Fibroblast of lung (primary cell): ENCODE measurements at regions not wholly inside any gene's neighbourhood (a gene's known extent, or its start where the extent isn't known, plus 50 kb on each side); places are given as distances from the start of the nearest gene placed in this dataset.

Experiments used
- DNase-seq, 2 donors: peaks; one replicate each; pipeline versions ENCODE4 v3.0.0 to v3.0.0-alpha.2; 2010; ENCODE audit warnings: low read depth in 2 of 2
- H2AFZ ChIP-seq: 2 replicates; pipeline ENCODE4 v1.5.1; 2012; ENCODE audit warnings: low read length, control low read depth, inconsistent platforms
- H3K27ac ChIP-seq: 2 replicates; pipeline ENCODE4 v1.5.1; 2011; ENCODE audit warnings: low read length, control low read depth; ENCODE audit not compliant: insufficient read depth
- H3K27me3 ChIP-seq: 2 replicates; pipeline ENCODE4 v1.5.1; 2011; ENCODE audit warnings: mild to moderate bottlenecking, low read length; ENCODE audit not compliant: control insufficient read depth, insufficient read depth
- H3K36me3 ChIP-seq: 2 replicates; pipeline ENCODE4 v1.5.1; 2011; ENCODE audit warnings: low read length; ENCODE audit not compliant: control insufficient read depth, insufficient read depth
- H3K4me1 ChIP-seq: 2 replicates; pipeline ENCODE4 v1.5.1; 2011; ENCODE audit warnings: low read length; ENCODE audit not compliant: control insufficient read depth, insufficient read depth; ENCODE audit errors: extremely low read depth
- H3K4me2 ChIP-seq: 2 replicates; pipeline ENCODE4 v1.5.1; 2011; ENCODE audit warnings: low read length, control low read depth; ENCODE audit not compliant: insufficient read depth; ENCODE audit errors: extremely low read depth
- H3K4me3 ChIP-seq, 4 experiments: fragments of 200-600 bp in 1 of 4; sonication (generic) in 1 of 4; replicated peaks in 1 of 4; 2 replicates each; pipeline ENCODE4 v1.5.1; 2011 to 2016; ENCODE audit warnings: low read length in 4 of 4, low read depth in 3 of 4, mild to moderate bottlenecking in 3 of 4, control low read depth in 2 of 4, inconsistent platforms in 1 of 4, mixed read lengths in 1 of 4; ENCODE audit not compliant: insufficient read depth in 1 of 4; ENCODE audit errors: control extremely low read depth in 1 of 4
- H3K79me2 ChIP-seq: 2 replicates; pipeline ENCODE4 v1.5.1; 2012; ENCODE audit warnings: mild to moderate bottlenecking, low read length, inconsistent platforms; ENCODE audit not compliant: control insufficient read depth, insufficient read depth
- H3K9ac ChIP-seq: 2 replicates; pipeline ENCODE4 v1.5.1; 2011; ENCODE audit warnings: mild to moderate bottlenecking, low read length, control low read depth; ENCODE audit not compliant: insufficient read depth
- H3K9me3 ChIP-seq: 2 replicates; pipeline ENCODE4 v1.5.1; 2012; ENCODE audit warnings: low read depth, low read length; ENCODE audit not compliant: control insufficient read depth, insufficient read depth
- H4K20me1 ChIP-seq: 2 replicates; pipeline ENCODE4 v1.5.1; 2011; ENCODE audit warnings: low read length; ENCODE audit not compliant: control insufficient read depth, insufficient read depth; ENCODE audit errors: extremely low read depth
- EZH2 ChIP-seq: IDR thresholded peaks from 2 replicates; pipeline ENCODE4 v1.5.1; 2012; ENCODE audit warnings: low read length, control low read depth, mild to moderate bottlenecking; ENCODE audit errors: missing control alignments
- TF ChIP-seq, protein P1 (sequence below), 2 donors: IDR thresholded peaks in 1 of 2; conservative IDR thresholded peaks in 1 of 2; 1 replicate in 1 of 2; 2 replicates in 1 of 2; pipeline ENCODE4 v1.5.1; 2011 to 2012; ENCODE audit warnings: low read length in 2 of 2, control low read depth in 1 of 2, inconsistent platforms in 1 of 2, low read depth in 1 of 2, mild to moderate bottlenecking in 1 of 2

DNA sequence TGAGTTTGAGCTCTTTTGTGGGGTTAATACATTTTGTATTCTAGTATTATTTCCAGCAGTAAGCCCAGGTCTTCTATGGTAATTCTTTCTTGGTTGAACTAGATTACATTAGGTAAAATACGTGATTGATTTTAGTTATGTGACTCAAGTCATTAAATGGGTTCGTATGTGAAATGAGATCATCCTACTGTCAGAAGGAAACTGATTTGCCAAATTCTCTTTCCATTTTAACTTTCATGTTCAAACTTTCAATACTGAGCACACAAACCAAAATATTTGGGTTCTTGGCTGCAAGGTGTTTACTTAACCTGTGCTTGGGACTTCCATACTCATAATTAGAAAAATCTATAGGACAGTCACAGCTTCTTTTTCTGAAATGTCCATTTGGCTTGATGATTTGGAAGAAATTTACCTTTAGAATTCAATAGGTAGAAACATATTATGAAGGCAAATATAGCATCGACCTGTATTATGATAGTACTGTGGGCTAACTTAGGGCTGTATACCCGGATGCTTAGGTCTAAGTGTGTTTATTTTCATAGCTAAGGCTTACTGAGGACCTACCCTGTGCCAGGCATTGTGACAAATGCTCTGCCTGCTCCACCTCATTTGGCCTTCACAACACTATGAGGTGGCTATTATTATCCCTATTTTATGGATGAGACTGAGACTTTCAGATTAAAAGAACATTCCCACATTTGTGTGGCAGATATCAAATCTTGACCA is 631.8 kb upstream of the GRM7 start:
- Histone ChIP-seq H3K4me1 (no peaks in the 10 kb centered on the region), H3K79me2 (no peaks in the 10 kb centered on the region), H3K27ac (no peak overlapping the region), H3K4me2 (no peak overlapping the region), H4K20me1 (no peaks in the 10 kb centered on the region), H3K9ac (no peak overlapping the region), H3K4me3 (no peak overlapping the region), H2AFZ (no peak overlapping the region), H3K27me3 (no peaks in the 10 kb centered on the region), H3K36me3 (no peaks in the 10 kb centered on the region), H3K9me3 (no peaks in the 10 kb centered on the region)
- DNase-seq, result no peak
- TF ChIP-seq, protein P1, sequence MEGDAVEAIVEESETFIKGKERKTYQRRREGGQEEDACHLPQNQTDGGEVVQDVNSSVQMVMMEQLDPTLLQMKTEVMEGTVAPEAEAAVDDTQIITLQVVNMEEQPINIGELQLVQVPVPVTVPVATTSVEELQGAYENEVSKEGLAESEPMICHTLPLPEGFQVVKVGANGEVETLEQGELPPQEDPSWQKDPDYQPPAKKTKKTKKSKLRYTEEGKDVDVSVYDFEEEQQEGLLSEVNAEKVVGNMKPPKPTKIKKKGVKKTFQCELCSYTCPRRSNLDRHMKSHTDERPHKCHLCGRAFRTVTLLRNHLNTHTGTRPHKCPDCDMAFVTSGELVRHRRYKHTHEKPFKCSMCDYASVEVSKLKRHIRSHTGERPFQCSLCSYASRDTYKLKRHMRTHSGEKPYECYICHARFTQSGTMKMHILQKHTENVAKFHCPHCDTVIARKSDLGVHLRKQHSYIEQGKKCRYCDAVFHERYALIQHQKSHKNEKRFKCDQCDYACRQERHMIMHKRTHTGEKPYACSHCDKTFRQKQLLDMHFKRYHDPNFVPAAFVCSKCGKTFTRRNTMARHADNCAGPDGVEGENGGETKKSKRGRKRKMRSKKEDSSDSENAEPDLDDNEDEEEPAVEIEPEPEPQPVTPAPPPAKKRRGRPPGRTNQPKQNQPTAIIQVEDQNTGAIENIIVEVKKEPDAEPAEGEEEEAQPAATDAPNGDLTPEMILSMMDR (conservative IDR thresholded peaks at IDR 0.05 in 1 of 2, IDR thresholded peaks at IDR 0.05 in 1 of 2; ENCODE audit: low read depth in 1 of 2, low read length in 2 of 2), result no peak
- no peak for TF ChIP-seq EZH2

DNA sequence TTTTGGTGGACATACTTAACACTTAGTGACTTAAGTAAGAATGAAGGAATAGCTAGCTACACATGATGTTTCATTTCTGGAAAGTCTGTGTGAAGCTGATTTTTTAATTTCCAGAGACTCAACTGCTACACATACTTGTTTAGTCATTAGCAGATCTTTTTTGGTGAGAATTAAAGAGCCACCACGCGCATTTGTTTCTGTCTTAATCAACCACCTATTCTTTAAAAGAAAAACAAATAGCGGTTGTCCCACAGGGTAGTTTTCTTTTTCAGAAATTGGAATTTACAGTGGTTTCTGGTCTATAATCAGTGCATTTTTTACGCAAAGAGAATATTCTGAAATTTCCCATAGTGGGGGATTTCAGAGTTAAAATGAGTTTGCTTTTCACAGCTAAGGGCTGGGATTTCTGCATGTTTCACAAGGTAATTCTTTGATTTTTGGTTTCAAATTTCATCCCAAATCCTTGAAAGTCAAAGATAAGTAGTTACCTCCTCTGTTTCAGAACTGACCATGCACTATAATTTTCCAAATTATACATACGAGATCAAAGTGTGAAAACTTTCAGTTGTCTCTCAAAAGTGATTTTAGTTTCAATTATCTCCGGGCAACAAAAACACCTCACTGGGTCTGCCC is 631.0 kb upstream of the GRM7 start:
- H3K79me2 ChIP-seq, result no peaks in the 10 kb centered on the region
- no peaks in the 10 kb centered on the region for H3K27me3 ChIP-seq
- no peak overlapping the region for H2AFZ ChIP-seq
- DNase-seq, result no peak
- H3K9me3 ChIP-seq, result no peaks in the 10 kb centered on the region
- no peak overlapping the region for H3K27ac ChIP-seq
- H3K9ac ChIP-seq, result no peak overlapping the region
- no peaks in the 10 kb centered on the region for H3K36me3 ChIP-seq
- H3K4me3 ChIP-seq, result no peak overlapping the region
- no peak overlapping the region for H3K4me2 ChIP-seq
- no peaks in the 10 kb centered on the region for H3K4me1 ChIP-seq
- H4K20me1 ChIP-seq, result no peaks in the 10 kb centered on the region
- no peak for TF ChIP-seq EZH2
- TF ChIP-seq, protein P1 (conservative IDR thresholded peaks at IDR 0.05 in 1 of 2, IDR thresholded peaks at IDR 0.05 in 1 of 2; ENCODE audit: low read depth in 1 of 2, low read length in 2 of 2), result no peak

DNA sequence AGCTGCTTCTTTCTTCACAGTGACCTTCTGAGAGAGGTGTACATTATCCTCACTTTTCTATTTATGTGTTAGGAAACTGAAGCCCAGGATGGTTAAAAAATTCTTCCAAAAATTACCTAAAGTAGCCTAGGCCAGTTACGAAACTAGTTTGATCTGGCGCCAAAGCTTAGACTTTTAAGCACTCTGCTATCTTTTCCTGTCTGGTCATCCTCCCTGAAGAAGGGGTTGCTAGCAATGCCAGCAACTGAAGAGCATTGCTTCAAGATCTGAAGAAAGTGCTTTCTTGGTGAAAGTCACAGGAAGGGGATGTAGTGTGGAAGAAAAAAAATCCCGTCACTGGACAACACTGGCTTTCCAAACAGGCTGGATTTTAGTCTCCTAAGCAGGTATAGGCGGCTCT is 618.8 kb upstream of the GRM7 start:
- H4K20me1 ChIP-seq, result no peaks in the 10 kb centered on the region
- H3K4me2 ChIP-seq, result no peak overlapping the region
- H3K27ac ChIP-seq, result no peak overlapping the region
- H3K4me1 ChIP-seq, result no peaks in the 10 kb centered on the region
- H3K9ac ChIP-seq, result no peak overlapping the region
- no peaks in the 10 kb centered on the region for H3K9me3 ChIP-seq
- no peak overlapping the region for H3K4me3 ChIP-seq
- H3K36me3 ChIP-seq, result no peaks in the 10 kb centered on the region
- no peak overlapping the region for H2AFZ ChIP-seq
- no peaks in the 10 kb centered on the region for H3K27me3 ChIP-seq
- no peak for DNase-seq
- H3K79me2 ChIP-seq, result no peaks in the 10 kb centered on the region
- TF ChIP-seq, protein P1 (conservative IDR thresholded peaks at IDR 0.05 in 1 of 2, IDR thresholded peaks at IDR 0.05 in 1 of 2; ENCODE audit: low read depth in 1 of 2, low read length in 2 of 2), result no peak
- TF ChIP-seq EZH2, result no peak
